ENCODE measurements at regions not wholly inside any gene's neighbourhood (a gene's known extent, or its start where the extent isn't known, plus 50 kb on each side); places are given as distances from the start of the nearest gene placed in this dataset.

- TF ChIP-seq TEAD4 (IDR thresholded peaks at IDR 0.05; ENCODE audit: borderline replicate concordance, insufficient read depth) (no peak), NRF1 (IDR thresholded peaks at IDR 0.05; ENCODE audit: low read depth, low read length) (no peak)
- TF ChIP-seq, protein P1, sequence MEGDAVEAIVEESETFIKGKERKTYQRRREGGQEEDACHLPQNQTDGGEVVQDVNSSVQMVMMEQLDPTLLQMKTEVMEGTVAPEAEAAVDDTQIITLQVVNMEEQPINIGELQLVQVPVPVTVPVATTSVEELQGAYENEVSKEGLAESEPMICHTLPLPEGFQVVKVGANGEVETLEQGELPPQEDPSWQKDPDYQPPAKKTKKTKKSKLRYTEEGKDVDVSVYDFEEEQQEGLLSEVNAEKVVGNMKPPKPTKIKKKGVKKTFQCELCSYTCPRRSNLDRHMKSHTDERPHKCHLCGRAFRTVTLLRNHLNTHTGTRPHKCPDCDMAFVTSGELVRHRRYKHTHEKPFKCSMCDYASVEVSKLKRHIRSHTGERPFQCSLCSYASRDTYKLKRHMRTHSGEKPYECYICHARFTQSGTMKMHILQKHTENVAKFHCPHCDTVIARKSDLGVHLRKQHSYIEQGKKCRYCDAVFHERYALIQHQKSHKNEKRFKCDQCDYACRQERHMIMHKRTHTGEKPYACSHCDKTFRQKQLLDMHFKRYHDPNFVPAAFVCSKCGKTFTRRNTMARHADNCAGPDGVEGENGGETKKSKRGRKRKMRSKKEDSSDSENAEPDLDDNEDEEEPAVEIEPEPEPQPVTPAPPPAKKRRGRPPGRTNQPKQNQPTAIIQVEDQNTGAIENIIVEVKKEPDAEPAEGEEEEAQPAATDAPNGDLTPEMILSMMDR (IDR thresholded peaks at IDR 0.05) = no peak
These were observed 656.0 kb upstream of the ID4 start for GRCh38 chr6:19181211-19181610.
